HG03378 (cell line): ENCODE measurements at regions not wholly inside any gene's neighbourhood (a gene's known extent, or its start where the extent isn't known, plus 50 kb on each side); places are given as distances from the start of the nearest gene placed in this dataset.
"Not testable (repeated sequence)": the region's sequence is repeated elsewhere in the genome, so short reads cannot be mapped to it uniquely, and the experiment has no call there.

ENCODE experiments used
- ATAC-seq: cut with Tn5 transposase; IDR thresholded peaks from one replicate; pipeline ENCODE4 v1.9.1; 2021; ENCODE audit warnings: mild to moderate bottlenecking, moderate library complexity; ENCODE audit not compliant: unreplicated experiment

GRCh38 chr4:103324811-103325210, 126.7 kb upstream of the CENPE start:
- no peak for ATAC-seq

- ATAC-seq = no peak
Measured at GRCh38 chr4:103318327-103318726, 120.2 kb upstream of the CENPE start.

GRCh38 chr4:103308248-103308561, 110.1 kb upstream of the CENPE start:
- no peak for ATAC-seq

GRCh38 chr4:103307453-103308247, 109.5 kb upstream of the CENPE start:
- no peak for ATAC-seq

GRCh38 chr4:103306870-103307375, 108.8 kb upstream of the CENPE start:
- ATAC-seq = no peak

- no peak for ATAC-seq
Measured at GRCh38 chr4:103305355-103305754, 107.2 kb upstream of the CENPE start.

- no peak for ATAC-seq
Measured at GRCh38 chr4:103303011-103303410, 104.9 kb upstream of the CENPE start.

- ATAC-seq = no peak
Measured at GRCh38 chr4:103292959-103293358, 94.8 kb upstream of the CENPE start.

GRCh38 chr4:103292373-103292772, 94.2 kb upstream of the CENPE start:
- ATAC-seq = no peak

GRCh38 chr4:103289186-103289585, 91.0 kb upstream of the CENPE start:
- no peak for ATAC-seq

- no peak for ATAC-seq
Measured at GRCh38 chr4:103272174-103272573, 74.0 kb upstream of the CENPE start.

GRCh38 chr4:103268746-103269145, 70.6 kb upstream of the CENPE start:
- no peak for ATAC-seq

GRCh38 chr4:103264905-103265304, 66.8 kb upstream of the CENPE start:
- no peak for ATAC-seq

- ATAC-seq = not testable (repeated sequence)
Measured at GRCh38 chr4:103256068-103256467, 57.9 kb upstream of the CENPE start.
